ENCODE measurements at regions not wholly inside any gene's neighbourhood (a gene's known extent, or its start where the extent isn't known, plus 50 kb on each side); places are given as distances from the start of the nearest gene placed in this dataset.

- DNase-seq (ENCODE audit: low read depth), result peak; percentile 55
- no peak overlapping the region for H3K4me3 ChIP-seq (ENCODE audit: low read length)
Measured at GRCh38 chr7:94336009-94336408, 58.7 kb upstream of the COL1A2 start.

DNA sequence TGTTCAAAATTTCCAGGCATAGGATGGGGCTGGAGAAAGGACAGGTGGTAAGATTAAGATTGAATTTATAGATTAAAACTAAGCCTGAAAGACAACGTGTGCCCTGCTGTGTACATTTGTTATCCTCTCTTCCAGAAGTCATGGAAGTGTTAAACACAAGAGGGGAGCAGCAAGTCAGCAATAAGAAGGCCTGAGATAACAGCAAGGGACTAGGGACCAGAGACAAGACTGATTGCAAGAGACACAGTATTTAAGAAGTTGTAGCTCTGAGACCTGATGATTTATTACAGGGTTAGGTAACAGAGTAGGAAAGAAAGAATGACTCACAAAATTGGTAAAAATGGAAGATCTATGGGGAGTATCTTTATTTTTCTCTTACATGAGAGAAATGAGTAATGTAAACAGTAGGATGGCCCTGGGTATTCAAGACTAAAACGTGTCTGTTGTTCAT, 55.7 kb upstream of the COL1A2 start:
- peak; percentile 65 for DNase-seq (ENCODE audit: low read depth)
- H3K4me3 ChIP-seq (ENCODE audit: low read length), result no peak overlapping the region
- no peak for TF ChIP-seq CTCF (IDR thresholded peaks at IDR 0.05; ENCODE audit: insufficient read depth, low read depth, low read length, missing control alignments)

More at GRCh38 chr7:94336009-94336408, 58.7 kb upstream of the COL1A2 start:
- no peak for TF ChIP-seq CTCF (IDR thresholded peaks at IDR 0.05; ENCODE audit: insufficient read depth, low read depth, low read length, missing control alignments)

- H3K4me3 ChIP-seq (ENCODE audit: low read length), result no peak overlapping the region
- peak; percentile 7 for DNase-seq (ENCODE audit: low read depth)
- TF ChIP-seq CTCF (IDR thresholded peaks at IDR 0.05; ENCODE audit: insufficient read depth, low read depth, low read length, missing control alignments), result no peak
Measured at GRCh38 chr7:94344826-94345225, 49.9 kb upstream of the COL1A2 start.
